ENCODE measurements at regions not wholly inside any gene's neighbourhood (a gene's known extent, or its start where the extent isn't known, plus 50 kb on each side); places are given as distances from the start of the nearest gene placed in this dataset.

DNA sequence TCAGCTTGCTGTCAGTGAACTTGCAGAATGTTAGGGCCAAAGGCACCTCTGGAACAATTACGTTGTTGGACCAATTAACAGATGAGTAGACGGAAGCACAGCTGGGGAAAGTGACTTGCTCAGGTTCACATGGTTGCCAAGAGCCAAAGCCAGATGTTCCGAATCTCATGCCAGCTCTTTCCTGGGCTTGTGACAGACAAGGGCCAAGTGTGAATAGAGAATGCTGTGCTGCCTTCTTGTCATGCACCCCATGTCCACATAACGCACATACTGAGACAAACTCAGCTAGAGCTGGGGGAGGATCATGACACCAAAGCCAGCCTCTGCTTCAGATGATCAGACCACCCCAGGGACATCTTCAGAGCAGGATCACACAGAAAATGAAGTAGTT lies 616.3 kb downstream of the INSC start:
- H3K27ac Mint-ChIP-seq (ENCODE audit: unreplicated experiment): no peak overlapping the region
- TF ChIP-seq, protein P1, sequence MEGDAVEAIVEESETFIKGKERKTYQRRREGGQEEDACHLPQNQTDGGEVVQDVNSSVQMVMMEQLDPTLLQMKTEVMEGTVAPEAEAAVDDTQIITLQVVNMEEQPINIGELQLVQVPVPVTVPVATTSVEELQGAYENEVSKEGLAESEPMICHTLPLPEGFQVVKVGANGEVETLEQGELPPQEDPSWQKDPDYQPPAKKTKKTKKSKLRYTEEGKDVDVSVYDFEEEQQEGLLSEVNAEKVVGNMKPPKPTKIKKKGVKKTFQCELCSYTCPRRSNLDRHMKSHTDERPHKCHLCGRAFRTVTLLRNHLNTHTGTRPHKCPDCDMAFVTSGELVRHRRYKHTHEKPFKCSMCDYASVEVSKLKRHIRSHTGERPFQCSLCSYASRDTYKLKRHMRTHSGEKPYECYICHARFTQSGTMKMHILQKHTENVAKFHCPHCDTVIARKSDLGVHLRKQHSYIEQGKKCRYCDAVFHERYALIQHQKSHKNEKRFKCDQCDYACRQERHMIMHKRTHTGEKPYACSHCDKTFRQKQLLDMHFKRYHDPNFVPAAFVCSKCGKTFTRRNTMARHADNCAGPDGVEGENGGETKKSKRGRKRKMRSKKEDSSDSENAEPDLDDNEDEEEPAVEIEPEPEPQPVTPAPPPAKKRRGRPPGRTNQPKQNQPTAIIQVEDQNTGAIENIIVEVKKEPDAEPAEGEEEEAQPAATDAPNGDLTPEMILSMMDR (IDR thresholded peaks at IDR 0.05; ENCODE audit: unreplicated experiment): no peak

DNA sequence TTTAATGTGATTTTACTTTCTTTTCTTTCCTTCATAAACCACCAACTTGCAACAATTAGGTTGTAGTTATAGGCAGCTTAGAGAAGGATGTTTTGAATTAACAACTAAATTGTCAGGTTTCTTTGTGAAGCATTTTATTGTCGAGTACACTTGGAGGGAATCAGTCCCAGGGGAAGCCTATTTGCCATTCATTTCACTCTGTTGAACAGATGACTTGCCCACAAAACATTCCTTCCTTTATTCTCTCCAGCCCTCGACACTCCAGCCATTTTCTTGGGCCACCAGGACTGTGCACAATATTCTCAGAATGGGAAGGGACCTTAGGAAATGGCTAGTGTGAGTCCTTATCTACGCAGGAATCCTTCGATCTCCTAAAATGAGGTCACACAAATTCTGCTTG lies 620.6 kb downstream of the SOX6 start:
- Mint-ChIP-seq H3K4me1 (ENCODE audit: unreplicated experiment) (peaks cover 11% of the 10 kb centered on the region), H3K36me3 (ENCODE audit: low read depth, unreplicated experiment) (no peaks in the 10 kb centered on the region), H3K27ac (ENCODE audit: unreplicated experiment) (no peak overlapping the region), H3K4me3 (ENCODE audit: unreplicated experiment) (no peak overlapping the region), H3K27me3 (ENCODE audit: unreplicated experiment) (peaks cover 5% of the 10 kb centered on the region), H3K9me3 (ENCODE audit: unreplicated experiment) (no peaks in the 10 kb centered on the region)
- TF ChIP-seq, protein P1 (IDR thresholded peaks at IDR 0.05; ENCODE audit: unreplicated experiment): no peak
- no peak for DNase-seq (ENCODE audit: low spot score)

More for the DNA sequence above, 616.3 kb downstream of the INSC start:
- no peaks in the 10 kb centered on the region for H3K4me1 Mint-ChIP-seq (ENCODE audit: unreplicated experiment)
- DNase-seq (ENCODE audit: low spot score): no peak
- H3K4me3 Mint-ChIP-seq (ENCODE audit: unreplicated experiment): no peak overlapping the region
- H3K9me3 Mint-ChIP-seq (ENCODE audit: unreplicated experiment): no peaks in the 10 kb centered on the region
- H3K36me3 Mint-ChIP-seq (ENCODE audit: low read depth, unreplicated experiment): no peaks in the 10 kb centered on the region
- H3K27me3 Mint-ChIP-seq (ENCODE audit: unreplicated experiment): no peaks in the 10 kb centered on the region

DNA sequence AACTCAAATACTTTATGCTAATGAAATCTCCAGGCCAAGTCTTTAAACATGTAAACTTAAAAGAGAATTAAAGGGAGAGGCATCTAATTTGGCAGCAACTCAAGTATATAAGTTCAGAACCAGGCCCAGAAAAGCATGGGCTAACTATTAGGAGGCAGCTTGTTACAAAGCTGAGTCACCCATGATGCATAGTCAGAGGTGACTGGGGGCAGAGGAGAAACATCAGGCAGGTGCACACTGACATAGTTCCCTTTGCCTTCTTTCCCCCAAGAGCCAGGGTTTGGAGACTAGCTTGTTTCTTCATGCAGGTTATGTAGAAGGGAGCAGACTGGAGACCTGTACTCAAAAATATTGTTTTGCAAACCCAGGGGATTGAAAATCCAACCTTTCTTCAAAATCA lies 619.0 kb downstream of the SOX6 start:
- TF ChIP-seq, protein P1 (IDR thresholded peaks at IDR 0.05; ENCODE audit: unreplicated experiment): no peak
- DNase-seq (ENCODE audit: low spot score): no peak
- peaks cover 5% of the 10 kb centered on the region for H3K27me3 Mint-ChIP-seq (ENCODE audit: unreplicated experiment)
- H3K4me3 Mint-ChIP-seq (ENCODE audit: unreplicated experiment): no peak overlapping the region
- H3K27ac Mint-ChIP-seq (ENCODE audit: unreplicated experiment): no peak overlapping the region
- no peaks in the 10 kb centered on the region for H3K9me3 Mint-ChIP-seq (ENCODE audit: unreplicated experiment)
- H3K36me3 Mint-ChIP-seq (ENCODE audit: low read depth, unreplicated experiment): no peaks in the 10 kb centered on the region
- H3K4me1 Mint-ChIP-seq (ENCODE audit: unreplicated experiment): peaks cover 11% of the 10 kb centered on the region

DNA sequence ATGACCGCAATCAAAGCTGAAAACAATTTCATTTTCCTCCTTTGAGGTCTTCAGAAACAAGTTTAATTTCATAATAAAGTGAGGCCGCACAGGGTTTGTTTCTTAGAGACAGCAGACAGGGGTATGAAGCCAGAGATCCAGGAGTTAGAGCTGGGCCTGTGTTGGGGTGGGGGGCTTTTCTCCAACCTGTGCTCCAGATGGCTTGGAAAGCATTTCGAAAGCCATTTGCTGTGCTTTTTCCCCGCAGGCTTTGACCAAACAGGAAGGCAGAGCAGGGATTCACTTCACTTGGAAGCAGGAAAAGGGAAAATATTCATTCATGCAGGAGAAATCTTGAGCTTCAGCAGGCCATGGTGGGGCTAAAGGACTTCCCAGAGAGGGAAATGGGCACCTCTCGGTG lies 617.4 kb downstream of the SOX6 start:
- no peaks in the 10 kb centered on the region for H3K9me3 Mint-ChIP-seq (ENCODE audit: unreplicated experiment)

More for the DNA sequence above, 617.4 kb downstream of the SOX6 start:
- Mint-ChIP-seq H3K4me1 (ENCODE audit: unreplicated experiment) (peaks cover 18% of the 10 kb centered on the region), H3K27me3 (ENCODE audit: unreplicated experiment) (peaks cover 5% of the 10 kb centered on the region), H3K27ac (ENCODE audit: unreplicated experiment) (no peak overlapping the region), H3K4me3 (ENCODE audit: unreplicated experiment) (no peak overlapping the region), H3K36me3 (ENCODE audit: low read depth, unreplicated experiment) (no peaks in the 10 kb centered on the region)
- TF ChIP-seq, protein P1 (IDR thresholded peaks at IDR 0.05; ENCODE audit: unreplicated experiment): no peak
- no peak for DNase-seq (ENCODE audit: low spot score)
